ENCODE measurements at regions not wholly inside any gene's neighbourhood (a gene's known extent, or its start where the extent isn't known, plus 50 kb on each side); places are given as distances from the start of the nearest gene placed in this dataset.

DNA sequence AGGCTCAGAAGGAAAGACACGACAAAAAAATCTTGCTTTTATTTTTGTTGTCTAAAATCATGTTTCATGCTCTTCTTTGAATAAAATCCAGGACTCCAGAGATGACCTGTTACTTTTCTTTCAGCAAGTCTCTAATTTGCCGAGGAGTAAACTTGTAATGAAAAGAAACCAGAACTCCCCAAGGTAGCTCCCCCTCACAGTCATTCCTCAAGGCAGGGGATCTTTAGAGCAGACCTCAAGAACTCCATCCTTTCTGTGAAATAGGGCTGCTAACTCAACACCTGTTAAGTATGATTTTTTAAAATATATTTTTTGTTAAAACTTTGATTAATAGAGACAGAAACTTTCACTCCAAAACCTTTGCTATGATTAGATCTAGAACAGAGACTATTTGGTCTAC, 82.7 kb upstream of the ABCD3 start:
- no peak overlapping the region for H3K4me3 ChIP-seq (ENCODE audit: low read depth, low read length)
- DNase-seq (ENCODE audit: low read depth, low spot score) = no peak
- TF ChIP-seq, protein P1, sequence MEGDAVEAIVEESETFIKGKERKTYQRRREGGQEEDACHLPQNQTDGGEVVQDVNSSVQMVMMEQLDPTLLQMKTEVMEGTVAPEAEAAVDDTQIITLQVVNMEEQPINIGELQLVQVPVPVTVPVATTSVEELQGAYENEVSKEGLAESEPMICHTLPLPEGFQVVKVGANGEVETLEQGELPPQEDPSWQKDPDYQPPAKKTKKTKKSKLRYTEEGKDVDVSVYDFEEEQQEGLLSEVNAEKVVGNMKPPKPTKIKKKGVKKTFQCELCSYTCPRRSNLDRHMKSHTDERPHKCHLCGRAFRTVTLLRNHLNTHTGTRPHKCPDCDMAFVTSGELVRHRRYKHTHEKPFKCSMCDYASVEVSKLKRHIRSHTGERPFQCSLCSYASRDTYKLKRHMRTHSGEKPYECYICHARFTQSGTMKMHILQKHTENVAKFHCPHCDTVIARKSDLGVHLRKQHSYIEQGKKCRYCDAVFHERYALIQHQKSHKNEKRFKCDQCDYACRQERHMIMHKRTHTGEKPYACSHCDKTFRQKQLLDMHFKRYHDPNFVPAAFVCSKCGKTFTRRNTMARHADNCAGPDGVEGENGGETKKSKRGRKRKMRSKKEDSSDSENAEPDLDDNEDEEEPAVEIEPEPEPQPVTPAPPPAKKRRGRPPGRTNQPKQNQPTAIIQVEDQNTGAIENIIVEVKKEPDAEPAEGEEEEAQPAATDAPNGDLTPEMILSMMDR (IDR thresholded peaks at IDR 0.05; ENCODE audit: low read depth, low read length) = no peak
- in situ Hi-C loops (cut with HindIII; ENCODE audit: low sequenced_read_pairs) = no loop called here

DNA sequence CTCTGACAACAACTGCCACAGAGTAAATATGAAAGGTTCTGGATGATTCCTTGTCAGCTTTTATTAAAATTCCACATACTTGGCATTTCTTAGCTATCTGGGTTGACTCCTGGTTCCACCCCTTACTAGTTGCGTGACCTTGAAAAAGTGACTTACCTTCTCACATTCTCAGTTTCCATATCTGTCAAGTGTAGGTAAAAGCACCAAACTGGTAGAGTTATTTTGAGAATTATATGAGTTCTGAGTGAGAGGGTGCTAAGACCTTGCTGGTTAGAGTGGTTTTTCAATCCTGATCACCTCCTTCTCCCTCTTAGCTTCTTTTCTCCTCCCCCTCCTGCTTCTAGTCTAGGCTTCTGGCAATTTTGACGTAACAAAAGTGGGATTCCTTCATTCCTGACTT, 83.4 kb upstream of the ABCD3 start:
- H3K4me3 ChIP-seq (ENCODE audit: low read depth, low read length) = no peak overlapping the region
- in situ Hi-C loops (cut with HindIII; ENCODE audit: low sequenced_read_pairs) = no loop called here
- TF ChIP-seq, protein P1 (IDR thresholded peaks at IDR 0.05; ENCODE audit: low read depth, low read length) = no peak
- peak; percentile 9 for DNase-seq (ENCODE audit: low read depth, low spot score)

DNA sequence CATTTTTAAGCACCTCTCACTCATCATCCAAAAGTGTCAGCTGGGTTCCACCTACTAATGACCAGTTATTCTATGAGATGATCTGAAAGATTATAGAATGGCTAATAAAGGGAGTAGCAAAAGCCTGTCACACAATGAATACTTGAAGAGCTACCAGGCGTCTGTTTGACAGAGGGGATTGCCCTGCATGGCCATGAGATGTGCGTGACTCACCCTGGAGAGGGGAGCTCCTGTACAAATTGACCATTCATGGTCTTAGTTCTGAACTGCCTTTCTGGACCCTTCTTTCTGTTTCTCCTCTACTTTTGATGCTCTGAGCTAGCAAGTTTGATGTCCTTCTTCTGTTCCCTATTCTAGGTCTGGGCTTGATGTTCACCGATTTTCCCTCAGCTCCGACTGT, 85.2 kb upstream of the ABCD3 start:
- H3K4me3 ChIP-seq (ENCODE audit: low read depth, low read length) = no peak overlapping the region
- TF ChIP-seq, protein P1 (IDR thresholded peaks at IDR 0.05; ENCODE audit: low read depth, low read length) = no peak
- in situ Hi-C loops (cut with HindIII; ENCODE audit: low sequenced_read_pairs) = no loop called here
- peak; percentile 45 for DNase-seq (ENCODE audit: low read depth, low spot score)

DNA sequence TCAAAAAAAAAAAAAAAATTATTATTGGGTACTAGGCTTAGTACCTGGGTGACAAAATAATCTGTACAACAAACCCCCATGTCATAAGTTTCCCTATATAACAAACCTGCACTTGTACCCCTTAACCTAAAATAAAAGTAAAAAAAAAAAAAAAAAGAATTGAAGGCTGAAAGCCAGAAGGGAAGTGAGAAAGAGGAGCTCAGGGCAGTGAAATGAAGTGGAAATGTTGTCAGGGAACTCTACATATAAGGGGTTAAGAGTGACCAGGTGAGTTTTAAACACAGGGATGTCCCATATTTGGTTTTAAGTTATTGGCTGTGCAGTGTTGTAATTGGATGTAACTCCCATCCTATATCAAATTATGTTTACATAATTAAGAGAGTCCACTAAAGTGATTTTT, 85.7 kb upstream of the ABCD3 start:
- in situ Hi-C loops (cut with HindIII; ENCODE audit: low sequenced_read_pairs) = no loop called here
- no peak overlapping the region for H3K4me3 ChIP-seq (ENCODE audit: low read depth, low read length)
- TF ChIP-seq, protein P1 (IDR thresholded peaks at IDR 0.05; ENCODE audit: low read depth, low read length) = no peak
- DNase-seq (ENCODE audit: low read depth, low spot score) = no peak

DNA sequence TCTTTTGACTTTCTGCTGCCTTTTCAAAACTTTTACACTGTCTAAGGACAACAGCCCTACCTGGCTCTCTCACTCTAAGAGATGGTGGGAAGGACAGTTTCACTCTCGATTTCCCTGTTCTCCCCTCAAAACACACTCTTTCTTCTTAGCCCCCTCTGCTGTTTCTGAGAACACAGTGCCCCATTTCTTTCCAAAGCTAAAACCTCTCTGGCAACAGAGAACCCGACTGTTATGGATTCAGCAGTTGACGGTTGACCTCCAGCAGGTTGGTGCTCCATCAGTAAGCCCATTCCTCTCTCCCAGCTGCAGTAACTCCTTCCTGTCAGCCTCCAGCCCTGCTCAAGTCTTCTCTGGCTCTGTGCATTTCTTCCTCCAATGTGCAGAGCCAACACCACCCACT, 88.2 kb upstream of the ABCD3 start:
- peak; percentile 71 for DNase-seq (ENCODE audit: low read depth, low spot score)
- in situ Hi-C loops (cut with HindIII; ENCODE audit: low sequenced_read_pairs) = no loop called here
- H3K4me3 ChIP-seq (ENCODE audit: low read depth, low read length) = no peak overlapping the region
- TF ChIP-seq, protein P1 (IDR thresholded peaks at IDR 0.05; ENCODE audit: low read depth, low read length) = peak; percentile 74

DNA sequence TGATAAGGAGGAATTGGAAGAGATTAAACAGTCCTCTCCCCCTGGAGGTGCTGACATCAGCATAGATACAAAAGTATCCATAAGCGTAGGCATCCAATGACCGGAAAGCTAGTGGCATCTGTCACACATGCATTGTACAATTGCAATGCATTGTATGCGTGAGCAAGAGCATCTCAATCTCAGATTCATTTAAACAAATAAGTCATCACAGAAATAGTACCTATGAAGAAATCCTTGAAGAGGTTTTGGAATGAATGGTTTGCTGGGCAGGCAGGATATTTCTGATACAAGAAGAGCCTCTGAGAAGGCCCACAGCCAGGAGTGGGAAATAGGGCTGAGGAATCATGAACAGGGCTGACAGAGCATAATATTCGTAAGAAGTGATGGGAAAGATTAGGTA, 88.9 kb upstream of the ABCD3 start:
- in situ Hi-C loops (cut with HindIII; ENCODE audit: low sequenced_read_pairs) = no loop called here
- no peak overlapping the region for H3K4me3 ChIP-seq (ENCODE audit: low read depth, low read length)
- TF ChIP-seq, protein P1 (IDR thresholded peaks at IDR 0.05; ENCODE audit: low read depth, low read length) = no peak
- no peak for DNase-seq (ENCODE audit: low read depth, low spot score)
